ENCODE measurements at regions not wholly inside any gene's neighbourhood (a gene's known extent, or its start where the extent isn't known, plus 50 kb on each side); places are given as distances from the start of the nearest gene placed in this dataset.

DNA sequence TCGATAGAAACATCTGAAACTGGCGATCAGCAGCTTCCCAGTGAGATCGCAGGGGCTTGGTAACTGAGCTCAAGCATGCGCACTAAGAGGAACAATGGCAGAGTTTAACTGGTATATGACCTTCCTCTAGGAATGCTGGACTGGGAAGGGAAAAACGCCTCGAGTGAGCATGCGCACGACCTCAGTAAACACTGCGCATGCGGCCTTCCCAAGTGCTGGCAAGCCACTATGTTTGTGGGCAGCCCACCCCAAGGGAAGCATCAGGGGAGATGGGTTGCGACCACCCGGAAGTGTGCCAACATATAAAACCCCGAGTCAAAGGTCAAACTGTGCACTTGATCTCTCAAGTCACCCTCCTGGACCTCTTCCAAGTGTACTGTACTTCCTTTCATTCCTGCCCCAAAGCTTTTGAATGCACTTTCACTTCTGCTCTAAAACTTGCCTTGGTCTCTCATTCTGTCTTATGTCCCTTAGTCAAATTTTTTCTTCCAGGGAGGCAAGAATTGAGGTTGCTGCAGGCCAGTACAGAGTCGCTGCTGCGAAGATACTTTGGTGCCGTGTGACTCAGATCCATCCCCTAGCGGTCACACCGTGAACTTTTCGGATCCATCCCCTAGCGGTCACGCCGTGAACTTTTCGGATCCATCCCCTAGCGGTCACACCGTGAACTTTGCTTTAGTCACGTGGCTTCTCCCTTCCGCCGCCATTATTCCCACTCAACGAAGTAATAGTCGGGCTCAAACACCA is 243.3 kb downstream of the FAM43A start:
- DNase-seq (ENCODE audit: low read depth), result no peak

DNA sequence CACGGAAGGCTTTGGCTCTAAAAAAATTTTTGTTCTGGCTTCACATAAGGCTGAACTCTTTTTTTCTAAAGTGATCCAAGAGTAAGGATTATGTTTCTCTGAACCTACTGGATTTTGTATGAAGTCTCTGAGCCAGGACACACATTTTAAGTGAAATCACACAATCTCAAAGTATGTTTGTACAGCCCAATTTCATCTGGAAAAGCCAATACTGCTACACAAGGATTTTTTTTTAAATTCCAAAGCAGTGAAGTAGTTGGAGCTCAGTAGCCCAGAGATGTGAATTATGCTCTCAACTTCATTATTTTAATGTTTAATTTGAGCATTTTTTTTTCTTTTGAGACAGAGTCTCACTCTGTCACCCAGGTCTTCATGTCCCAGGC is 243.9 kb downstream of the FAM43A start:
- no peak for DNase-seq (ENCODE audit: low read depth)

DNA sequence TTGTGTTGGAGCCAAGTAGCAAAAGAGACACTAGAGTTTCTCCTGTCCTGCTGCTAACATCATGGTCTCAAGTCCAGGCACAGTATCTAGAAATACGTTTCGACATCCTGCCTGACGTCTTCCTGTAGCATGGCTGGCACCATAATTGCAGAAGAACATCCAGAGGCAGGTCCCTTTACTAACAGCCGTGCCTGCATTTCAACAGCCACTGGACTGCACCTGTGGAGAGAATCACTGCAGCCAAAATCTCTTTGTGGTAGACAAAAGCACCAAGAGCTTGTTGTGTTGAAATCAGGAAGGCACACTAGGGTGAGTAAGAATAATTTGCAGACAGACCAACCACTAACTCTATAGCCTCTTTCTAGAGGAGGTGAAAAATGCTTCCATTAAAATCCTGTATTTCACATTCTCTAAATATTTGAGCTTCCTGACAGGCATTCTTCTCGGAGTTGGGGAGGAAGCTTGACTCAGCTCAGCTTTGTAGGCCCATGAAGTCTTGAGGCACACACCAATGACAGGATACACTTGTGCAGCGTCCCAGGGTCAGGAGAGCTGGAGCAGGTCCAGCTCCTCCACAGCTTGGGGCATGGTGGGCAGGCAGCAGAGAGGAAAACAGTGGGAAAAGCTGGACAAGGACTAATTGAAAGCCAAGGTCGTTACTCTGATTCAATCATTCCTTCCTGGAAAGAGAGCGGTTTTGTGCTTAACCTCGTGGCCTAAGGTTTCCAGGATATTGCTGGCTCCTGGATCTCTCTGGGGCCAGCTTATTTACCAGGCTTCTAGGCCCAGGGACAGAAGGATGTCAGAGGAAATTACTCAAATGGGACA is 244.9 kb downstream of the FAM43A start:
- no peak for DNase-seq (ENCODE audit: low read depth)

DNA sequence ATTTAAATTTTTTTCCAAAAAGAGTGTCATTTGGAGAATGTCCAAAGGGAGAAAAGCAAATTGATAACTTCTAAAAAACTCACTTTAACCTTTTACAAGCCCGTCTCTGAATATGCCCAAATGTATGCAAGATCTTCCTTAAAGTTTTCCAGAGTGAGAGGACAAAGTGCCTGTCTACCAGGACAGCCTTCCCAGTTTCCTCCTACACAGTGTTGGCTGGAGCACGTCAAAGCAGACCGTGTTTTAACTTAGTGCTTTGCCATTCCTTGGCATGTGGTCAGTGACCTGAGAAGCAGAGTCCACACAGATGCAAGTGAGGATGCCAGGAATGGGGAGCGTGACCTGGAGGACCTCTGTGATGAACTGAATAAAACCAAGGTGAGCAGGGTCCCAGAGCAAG is 245.7 kb downstream of the FAM43A start:
- no peak for DNase-seq (ENCODE audit: low read depth)

DNA sequence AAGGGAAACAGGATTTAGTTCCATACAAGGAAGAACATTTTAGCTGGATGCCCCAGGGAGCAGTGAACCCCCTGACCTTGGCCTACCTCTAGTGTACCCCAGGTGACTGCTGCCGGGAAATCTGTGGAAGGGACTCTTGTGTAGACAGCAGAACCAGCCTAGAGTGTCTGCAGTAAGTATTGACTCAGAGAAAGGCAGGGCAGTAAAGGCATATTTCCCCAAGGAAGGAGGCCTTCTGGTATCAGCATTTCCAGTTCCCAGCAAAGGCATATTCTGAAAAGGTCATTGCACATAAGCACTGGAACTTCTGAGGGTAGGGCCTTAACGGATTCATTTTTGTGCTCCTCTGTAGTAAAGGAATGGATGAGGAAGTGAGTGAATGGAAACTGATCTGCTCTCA is 246.2 kb downstream of the FAM43A start:
- DNase-seq (ENCODE audit: low read depth), result no peak

DNA sequence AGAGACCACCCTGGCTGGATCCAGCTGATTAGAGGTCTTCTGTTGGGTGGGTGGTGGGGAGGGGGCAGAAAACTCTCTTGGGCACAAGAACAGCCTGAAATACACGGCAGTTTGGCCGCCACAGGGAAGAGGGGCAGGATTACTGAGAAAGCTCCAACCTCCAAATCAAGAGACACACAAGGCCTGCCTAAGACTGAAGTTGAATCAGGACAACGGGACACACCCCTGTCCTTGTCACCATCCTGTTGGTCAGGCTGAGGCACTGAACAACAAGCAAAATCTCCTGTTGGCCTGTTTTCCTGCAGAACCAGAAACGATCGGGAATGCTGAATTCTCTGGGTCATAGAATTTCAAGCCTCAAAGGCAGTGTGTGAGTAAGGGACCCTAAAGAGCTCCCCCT is 247.8 kb downstream of the FAM43A start:
- DNase-seq (ENCODE audit: low read depth), result no peak

DNA sequence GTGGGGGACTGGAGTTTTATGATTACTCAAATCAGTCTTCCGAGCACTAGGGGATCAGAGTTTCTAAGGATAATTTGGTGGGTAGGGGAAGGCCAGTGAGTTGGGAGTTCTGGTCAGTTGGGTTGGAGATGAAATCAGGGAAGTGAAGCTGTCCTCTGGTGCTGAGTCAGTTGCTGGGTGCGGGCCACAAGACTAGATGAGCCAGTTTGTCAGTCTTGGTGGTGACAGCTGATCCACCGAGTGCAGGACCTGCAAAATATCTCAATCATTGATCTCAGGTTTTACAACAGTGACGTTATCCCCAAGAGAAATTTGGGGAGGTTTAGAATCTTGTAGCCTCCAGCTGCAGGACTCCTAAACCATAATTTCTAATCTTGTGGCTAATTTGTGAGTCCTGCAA is 249.4 kb downstream of the FAM43A start:
- no peak for DNase-seq (ENCODE audit: low read depth)

DNA sequence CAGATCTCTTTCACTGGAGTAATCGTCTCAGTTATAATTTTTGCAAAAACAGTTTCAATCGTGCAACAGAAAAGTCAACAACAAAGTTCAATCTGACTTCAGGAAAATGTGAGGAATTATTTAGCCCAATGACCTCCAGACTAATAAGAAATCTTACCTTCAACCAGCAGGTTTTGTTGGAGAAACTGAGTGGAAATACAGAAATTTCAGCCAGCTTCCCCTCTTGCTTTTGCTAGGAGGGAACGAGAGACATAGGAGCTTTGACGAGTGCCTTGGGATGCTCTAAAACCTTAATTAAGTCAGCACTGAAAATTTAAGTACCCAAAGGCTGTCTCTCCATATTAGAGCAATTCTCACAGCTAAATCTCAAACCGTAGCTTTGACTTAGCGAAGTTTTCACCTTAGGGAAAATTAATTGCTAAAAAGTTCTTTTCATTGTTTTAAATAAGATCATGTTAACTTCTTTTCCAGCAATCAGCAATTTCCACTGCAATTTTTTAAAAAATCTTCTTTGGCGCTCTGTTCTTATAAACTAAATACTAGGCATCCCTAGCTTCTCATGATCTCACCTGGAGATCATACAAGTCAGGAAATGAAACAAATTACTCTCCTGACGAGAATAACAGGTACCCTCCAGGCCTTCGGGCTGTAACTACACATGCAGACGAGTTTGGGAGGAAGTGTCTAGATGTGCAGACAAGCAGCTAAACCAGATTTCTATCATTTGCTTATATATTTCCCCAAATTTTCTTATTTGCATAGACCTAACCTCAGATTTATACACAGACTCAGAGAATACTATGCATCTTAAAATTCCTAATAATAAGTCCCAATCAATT is 250.2 kb downstream of the FAM43A start:
- no peak for DNase-seq (ENCODE audit: low read depth)

DNA sequence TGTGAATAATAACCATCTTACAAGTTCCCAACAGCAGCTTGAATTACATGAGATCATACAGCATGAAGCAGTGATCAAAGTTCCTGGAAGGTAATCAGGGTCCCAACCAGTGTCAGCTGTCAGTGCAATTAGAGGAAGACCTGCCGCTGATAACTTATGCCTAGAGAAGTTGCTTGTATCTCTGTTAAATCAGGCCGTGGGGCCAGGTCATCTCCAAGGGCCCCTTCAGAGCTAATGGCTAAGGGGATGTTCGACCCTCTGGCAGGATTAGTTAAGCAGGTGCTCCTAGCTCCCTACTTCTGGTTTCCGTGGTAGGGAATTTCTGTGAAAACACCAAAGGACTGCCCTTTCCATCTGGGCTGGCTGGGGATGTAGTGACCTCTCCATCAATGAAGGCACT is 251.0 kb downstream of the FAM43A start:
- DNase-seq (ENCODE audit: low read depth), result no peak

DNA sequence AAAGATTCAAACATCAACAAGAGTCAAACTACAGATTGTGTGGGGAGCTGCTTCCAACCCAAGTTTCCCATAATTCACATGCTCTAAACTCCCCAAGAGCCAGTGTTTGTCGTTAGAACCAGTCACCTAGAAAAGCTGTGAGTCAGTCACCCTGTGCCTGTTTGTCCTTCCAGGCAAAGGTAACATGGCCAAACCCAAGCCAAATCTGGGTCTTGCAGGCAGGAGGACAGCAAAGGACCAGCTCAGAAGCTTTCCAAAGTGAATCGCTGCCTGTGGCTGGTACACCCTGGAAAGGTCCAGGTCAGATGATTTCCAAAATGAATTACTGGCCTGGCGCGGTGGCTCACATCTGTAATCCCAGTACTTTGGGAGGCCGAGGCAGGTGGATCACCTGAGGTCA is 251.5 kb downstream of the FAM43A start:
- no peak for DNase-seq (ENCODE audit: low read depth)

DNA sequence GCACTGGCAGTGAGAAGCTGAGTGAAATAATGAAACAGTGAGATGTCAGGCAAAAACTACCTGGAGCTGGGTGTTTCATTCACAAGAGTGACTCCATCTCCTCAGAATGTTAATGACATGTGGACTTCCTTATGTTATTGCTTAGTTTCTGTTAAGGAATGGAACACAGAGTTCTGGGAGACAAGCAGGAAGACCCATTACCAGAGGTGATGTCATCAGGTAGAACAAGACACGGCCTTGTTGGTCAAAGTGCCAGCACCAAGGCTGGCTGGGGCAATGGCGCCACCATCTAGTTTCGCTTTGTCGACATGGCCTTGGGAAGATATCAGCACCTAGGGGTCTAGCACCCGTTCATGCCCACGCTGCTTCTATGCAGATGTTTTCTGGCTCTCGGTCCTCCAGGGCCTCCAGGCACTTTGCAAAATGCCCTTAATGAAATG is 252.2 kb downstream of the FAM43A start:
- DNase-seq (ENCODE audit: low read depth), result no peak

DNA sequence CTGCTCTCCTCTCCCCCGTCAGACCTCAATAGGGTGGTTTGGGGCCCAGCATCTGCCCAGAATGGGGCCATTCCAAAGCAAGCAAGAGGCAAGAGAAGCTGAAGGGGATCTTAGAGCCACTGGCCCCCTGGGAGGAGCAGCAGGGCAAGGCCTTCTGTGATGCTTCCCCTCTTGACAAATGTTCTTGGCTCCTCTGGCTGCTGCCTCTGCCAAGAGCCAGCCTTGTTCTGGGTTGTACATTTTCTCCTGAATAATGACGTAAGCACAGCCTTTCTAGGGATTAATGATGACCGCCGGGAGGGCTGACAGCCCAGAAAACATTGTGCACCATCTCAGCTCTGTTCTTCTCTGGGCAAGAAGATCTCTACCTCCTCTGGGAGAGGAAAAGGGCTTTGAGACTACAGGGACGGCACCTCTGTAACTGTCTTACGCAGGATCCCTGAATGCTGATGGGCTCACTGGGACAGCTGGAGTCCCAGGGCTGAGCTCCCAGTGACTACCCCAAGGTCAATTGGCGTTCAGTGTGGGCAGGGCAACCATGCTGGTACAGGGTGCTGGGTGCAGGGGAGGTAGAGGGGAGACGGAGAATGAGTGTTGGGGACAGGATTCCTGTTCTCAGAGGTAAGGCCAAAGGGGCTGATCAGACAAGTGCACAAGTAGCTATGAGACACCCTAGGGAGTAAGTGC is 253.3 kb downstream of the FAM43A start:
- no peak for DNase-seq (ENCODE audit: low read depth)

DNA sequence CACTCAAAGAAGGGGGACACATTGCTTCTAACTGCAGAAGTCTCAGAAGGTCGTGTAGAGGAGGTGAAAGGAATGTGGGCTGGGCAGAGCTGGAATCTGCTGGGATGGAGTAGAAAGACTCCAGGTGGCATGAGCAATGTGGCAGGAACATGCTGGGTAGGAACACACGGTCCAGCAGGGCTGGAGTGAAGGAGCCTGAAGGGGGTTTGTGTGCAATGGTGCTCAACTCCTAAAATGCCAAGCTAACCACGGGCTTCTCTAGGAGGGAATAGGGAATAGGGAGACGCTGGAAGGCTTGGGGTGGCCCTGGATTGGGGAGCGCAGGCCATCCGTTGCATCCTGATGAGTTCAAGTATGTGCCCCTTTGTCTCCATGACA is 253.8 kb downstream of the FAM43A start:
- no peak for DNase-seq (ENCODE audit: low read depth)

DNA sequence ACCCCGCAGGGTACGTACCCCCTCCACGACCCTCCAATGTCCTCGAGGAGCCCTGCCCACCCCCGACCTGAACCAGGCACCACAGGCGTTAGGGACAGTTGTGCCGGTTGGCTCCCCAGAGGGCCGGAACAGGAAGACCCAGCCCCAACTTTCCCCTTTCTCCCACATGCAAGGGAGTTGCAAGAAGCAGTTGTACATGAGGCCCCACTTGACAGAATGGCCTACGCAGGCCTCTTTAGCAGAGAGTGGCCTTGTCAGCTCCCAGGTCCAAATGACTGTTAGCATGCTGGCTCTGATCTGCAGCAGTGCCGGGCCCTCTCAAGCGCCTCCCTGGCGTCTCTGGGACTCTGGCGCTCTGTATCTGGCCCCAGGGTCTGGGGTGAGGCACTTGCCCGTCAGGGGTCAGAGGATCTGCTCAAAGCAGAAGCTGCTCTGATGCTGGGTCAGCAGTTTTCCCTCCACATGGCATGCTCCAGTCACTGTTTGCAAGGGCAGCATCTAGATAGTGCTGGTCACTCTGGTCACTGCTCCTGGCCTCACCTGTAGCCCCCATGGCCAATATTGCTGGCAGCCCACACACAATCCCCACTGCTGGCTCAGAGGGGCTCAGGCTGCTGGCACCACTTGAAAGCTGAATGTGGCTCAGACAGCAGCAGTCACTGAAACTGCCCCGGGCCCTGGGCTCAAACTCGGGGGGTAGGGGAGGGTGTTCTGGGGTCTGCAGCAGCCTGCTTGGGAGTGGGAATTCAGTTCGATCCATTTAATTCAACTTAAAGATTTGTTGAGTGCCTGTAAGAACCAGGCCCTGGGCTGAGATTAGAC is 254.5 kb downstream of the FAM43A start:
- DNase-seq (ENCODE audit: low read depth), result no peak

DNA sequence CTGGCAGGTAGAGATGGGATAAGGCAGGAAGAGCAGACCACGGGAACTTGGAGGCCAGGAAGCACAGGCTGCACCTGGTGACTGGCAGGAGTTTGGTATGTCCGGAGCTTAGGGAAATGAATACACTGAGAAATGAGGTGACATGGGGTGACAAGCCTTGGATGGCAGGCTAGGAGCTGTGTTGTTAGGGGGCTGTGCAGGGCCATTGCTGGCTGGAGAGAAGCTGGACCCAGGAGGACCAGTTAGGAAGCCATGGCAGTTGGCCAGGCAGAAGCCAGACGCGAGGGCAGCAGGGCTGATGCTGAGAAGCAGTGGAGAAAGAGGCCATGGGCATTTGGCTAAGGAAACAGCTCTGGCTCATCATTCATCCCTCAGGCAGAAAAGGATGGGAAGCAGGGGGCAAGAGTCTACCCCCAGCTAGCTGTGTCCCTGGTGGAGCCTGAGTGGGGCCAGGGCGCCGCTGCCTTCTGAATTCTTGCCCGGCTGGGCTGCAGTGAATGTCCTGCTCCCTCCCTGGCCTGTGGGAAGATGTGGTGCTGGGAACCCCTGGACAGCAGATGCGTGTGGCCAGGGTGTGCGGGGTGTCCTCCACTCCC is 255.8 kb downstream of the FAM43A start:
- no peak for DNase-seq (ENCODE audit: low read depth)

DNA sequence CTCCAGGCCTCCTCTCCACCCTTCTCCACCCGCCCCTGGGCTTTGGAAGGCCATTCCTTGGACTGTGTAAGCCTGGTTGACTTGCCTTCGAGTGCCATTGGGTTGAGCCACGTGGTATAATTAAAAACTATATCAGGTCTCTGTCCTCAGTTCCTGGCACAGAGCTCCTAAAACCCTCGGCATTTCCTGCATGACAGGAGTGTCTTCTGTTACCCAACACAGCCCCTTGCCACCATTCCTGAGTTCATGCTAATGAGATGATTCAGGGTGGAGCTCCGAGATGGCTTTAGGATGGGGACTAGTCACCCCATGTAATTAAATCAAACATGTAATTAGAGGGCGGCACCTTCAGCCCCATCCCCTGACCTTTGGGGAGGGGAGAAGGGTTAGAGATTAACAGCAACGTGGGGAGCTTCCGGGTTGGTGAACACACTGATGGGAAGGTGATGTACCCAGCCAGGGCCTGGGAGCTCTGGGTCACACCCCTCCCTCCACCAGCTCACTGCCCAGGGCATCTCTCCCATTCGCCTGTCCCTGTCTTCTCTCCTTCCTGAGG is 256.4 kb downstream of the FAM43A start:
- DNase-seq (ENCODE audit: low read depth), result no peak

DNA sequence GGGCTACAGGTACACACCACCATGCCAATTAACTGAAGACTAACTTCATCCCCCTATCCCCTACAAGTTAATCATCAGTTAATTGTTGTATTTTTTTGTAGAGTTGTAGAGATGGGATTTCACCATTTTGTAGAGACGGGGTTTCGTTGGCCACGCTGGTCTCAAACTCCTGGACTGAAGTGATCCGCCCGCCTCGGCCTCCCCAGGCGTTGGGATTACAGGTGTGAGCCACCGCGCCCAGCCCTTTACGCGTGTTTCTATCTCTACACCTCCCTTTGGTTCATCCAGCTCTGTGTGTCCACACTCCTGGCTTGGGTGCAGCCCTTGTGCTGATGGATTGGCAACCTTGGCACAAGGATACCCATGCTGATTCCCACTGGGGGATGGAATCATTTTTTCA is 258.8 kb downstream of the FAM43A start:
- no peak for DNase-seq (ENCODE audit: low read depth)

DNA sequence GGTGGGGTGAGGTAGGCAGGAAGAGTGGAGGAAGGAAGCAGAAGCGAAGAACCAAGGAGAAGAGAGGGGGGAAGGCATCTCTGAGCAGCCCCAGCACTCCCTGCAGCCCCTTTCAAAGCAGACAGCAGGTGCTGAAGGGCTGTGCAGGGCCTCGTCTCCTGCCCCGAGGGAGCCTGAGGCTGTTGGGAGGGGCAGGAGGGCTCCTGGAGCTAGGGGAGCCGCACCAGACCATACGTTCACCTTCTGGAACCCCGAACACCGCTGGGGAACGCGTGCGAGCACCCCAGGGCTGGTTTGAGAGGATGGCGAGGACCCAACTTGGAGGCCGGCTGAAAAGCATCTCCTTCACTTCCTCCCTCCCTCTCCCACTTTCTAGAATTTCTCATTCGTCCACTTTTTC is 259.8 kb downstream of the FAM43A start:
- no peak for DNase-seq (ENCODE audit: low read depth)

DNA sequence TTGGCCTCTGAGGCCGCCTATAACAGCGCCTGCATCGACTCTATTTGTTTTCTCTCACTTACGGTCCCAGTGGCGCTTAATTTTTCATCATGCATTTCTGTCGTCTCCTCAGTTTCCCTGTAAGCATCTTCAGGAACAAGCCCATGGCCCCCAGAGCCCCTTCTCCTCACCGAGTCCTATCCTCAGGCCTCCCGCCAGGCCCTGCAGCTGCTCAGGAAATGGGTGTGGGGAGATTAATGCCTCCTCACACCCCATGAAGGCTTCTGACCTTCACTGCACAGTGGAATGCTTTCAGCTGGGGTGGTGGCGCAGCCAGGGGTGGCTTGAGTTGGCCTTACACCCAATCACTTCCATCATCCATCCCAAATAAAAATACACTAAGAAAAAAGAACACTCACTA is 260.4 kb downstream of the FAM43A start:
- DNase-seq (ENCODE audit: low read depth), result no peak

DNA sequence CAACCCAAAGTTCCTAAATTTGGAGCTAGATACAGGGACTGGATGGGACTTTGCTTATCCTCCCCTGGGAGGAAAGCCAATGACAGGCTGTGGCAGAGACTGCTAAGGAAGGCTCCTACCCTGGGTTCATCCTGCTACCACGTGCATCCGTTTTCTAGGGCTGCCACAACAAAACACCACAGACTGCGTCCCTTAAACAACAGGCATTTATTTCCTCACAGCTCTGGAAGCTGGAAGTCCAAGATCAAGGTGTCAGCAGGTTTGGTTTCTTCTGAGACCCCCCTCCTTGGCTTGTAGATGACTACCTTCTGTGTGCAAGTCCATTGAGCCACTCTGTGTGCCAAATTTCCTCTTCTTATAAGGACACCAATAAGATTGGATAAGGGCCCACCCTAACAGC is 263.9 kb downstream of the FAM43A start:
- DNase-seq (ENCODE audit: low read depth), result no peak

All from stimulated activated CD8-positive, alpha-beta memory T cell treated with anti-CD3 and anti-CD28 coated beads, Interleukin-15, amount 100 ng/mL, for 24 hours (primary cell).